A549 (cell line): ENCODE measurements at regions not wholly inside any gene's neighbourhood (a gene's known extent, or its start where the extent isn't known, plus 50 kb on each side); places are given as distances from the start of the nearest gene placed in this dataset.

Experiments used
- CEBPB ChIP-seq, 2 experiments: fragments of >200 bp in 1 of 2; sonication (Bioruptor Twin) in 1 of 2; formaldehyde crosslinking in 1 of 2; IDR thresholded peaks; 2 replicates each; pipeline ENCODE4 v1.6.1; 2012 to 2016
- HDAC2 ChIP-seq: fragments of 200-600 bp; sonication (generic); IDR thresholded peaks from 2 replicates; pipeline ENCODE4 v1.6.1; 2016
- JUN ChIP-seq, 2 experiments: fragments of >200 bp; sonication (Bioruptor Twin); formaldehyde crosslinking; IDR thresholded peaks; 2 replicates in 1 of 2; 3 replicates in 1 of 2; pipeline ENCODE4 v1.6.1; 2016 to 2017
- KDM5A ChIP-seq: fragments of 200-600 bp; sonication (generic); IDR thresholded peaks from 2 replicates; pipeline ENCODE4 v1.6.1; 2016; ENCODE audit warnings: antibody characterized with exemption, mild to moderate bottlenecking
- MAFK ChIP-seq: fragments of 450-650 bp; IDR thresholded peaks from 2 replicates; pipeline ENCODE4 v1.6.1; 2014; ENCODE audit not compliant: partially characterized antibody
- POLR2A ChIP-seq: IDR thresholded peaks from 2 replicates; pipeline ENCODE4 v1.6.1; 2012; ENCODE audit warnings: mild to moderate bottlenecking, low read length
- RAD21 ChIP-seq, 2 experiments: fragments of >200 bp in 1 of 2; sonication (Bioruptor Twin) in 1 of 2; formaldehyde crosslinking in 1 of 2; IDR thresholded peaks in 1 of 2; conservative IDR thresholded peaks in 1 of 2; 2 replicates in 1 of 2; 3 replicates in 1 of 2; pipeline ENCODE4 v1.6.1; 2012 to 2018; ENCODE audit warnings: inconsistent platforms in 1 of 2
- RFX5 ChIP-seq: fragments of 450-650 bp; IDR thresholded peaks from 2 replicates; pipeline ENCODE4 v1.7.1; 2014; ENCODE audit warnings: antibody characterized with exemption, mild to moderate bottlenecking, moderate library complexity
- RNF2 ChIP-seq: fragments of 200-600 bp; sonication (generic); IDR thresholded peaks from 2 replicates; pipeline ENCODE4 v1.6.1; 2016; ENCODE audit warnings: low read depth, mild to moderate bottlenecking, antibody characterized with exemption, moderate library complexity, borderline replicate concordance
- TF ChIP-seq, protein P1 (sequence below): fragments of >200 bp; sonication (Bioruptor Twin); formaldehyde crosslinking; IDR thresholded peaks from 3 replicates; pipeline ENCODE4 v1.5.1; 2016
- TF ChIP-seq, protein P2 (sequence below): IDR thresholded peaks from 2 replicates; pipeline ENCODE4 v1.6.1; 2012

DNA sequence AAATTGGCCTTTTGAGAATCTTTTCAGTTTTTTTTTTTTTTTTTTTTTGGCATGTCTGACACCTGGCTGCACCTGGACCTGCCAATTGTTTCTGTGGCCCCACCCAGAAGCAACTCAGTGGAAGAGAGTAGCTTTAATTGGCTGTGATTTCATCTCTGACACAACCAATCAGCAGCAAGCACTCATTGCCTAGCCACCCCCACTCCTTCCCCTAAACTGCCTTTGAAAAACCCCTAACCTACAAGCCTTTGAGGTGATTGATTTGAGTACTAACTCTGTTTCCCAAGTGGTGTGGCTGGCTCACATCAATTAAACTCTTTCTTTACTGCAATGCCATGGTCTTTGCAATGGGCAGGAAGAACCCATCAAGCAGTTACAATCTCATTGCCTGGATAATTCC is 98.2 kb upstream of the CHORDC1 start:
- TF ChIP-seq, protein P1, sequence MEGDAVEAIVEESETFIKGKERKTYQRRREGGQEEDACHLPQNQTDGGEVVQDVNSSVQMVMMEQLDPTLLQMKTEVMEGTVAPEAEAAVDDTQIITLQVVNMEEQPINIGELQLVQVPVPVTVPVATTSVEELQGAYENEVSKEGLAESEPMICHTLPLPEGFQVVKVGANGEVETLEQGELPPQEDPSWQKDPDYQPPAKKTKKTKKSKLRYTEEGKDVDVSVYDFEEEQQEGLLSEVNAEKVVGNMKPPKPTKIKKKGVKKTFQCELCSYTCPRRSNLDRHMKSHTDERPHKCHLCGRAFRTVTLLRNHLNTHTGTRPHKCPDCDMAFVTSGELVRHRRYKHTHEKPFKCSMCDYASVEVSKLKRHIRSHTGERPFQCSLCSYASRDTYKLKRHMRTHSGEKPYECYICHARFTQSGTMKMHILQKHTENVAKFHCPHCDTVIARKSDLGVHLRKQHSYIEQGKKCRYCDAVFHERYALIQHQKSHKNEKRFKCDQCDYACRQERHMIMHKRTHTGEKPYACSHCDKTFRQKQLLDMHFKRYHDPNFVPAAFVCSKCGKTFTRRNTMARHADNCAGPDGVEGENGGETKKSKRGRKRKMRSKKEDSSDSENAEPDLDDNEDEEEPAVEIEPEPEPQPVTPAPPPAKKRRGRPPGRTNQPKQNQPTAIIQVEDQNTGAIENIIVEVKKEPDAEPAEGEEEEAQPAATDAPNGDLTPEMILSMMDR: no peak
- no peak for TF ChIP-seq HDAC2
- no peak for TF ChIP-seq RAD21 (conservative IDR thresholded peaks at IDR 0.05 in 1 of 2, IDR thresholded peaks at IDR 0.05 in 1 of 2)
- TF ChIP-seq CEBPB (IDR thresholded peaks at IDR 0.05): no peak
- no peak for TF ChIP-seq POLR2A
- no peak for TF ChIP-seq RFX5
- TF ChIP-seq KDM5A: no peak
- no peak for TF ChIP-seq MAFK
- no peak for TF ChIP-seq JUN (IDR thresholded peaks at IDR 0.05)
- TF ChIP-seq, protein P2, sequence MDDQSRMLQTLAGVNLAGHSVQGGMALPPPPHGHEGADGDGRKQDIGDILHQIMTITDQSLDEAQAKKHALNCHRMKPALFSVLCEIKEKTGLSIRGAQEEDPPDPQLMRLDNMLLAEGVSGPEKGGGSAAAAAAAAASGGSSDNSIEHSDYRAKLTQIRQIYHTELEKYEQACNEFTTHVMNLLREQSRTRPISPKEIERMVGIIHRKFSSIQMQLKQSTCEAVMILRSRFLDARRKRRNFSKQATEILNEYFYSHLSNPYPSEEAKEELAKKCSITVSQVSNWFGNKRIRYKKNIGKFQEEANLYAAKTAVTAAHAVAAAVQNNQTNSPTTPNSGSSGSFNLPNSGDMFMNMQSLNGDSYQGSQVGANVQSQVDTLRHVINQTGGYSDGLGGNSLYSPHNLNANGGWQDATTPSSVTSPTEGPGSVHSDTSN: no peak
- TF ChIP-seq RNF2: no peak
